HCT116 (cell line): ENCODE measurements at regions not wholly inside any gene's neighbourhood (a gene's known extent, or its start where the extent isn't known, plus 50 kb on each side); places are given as distances from the start of the nearest gene placed in this dataset.

Experiments used
- ATAC-seq: fragments of 200-7000 bp; cut with Tn5 transposase; 2 replicates; pipeline ENCODE4 v1.9.1; 2020; ENCODE audit warnings: mild to moderate bottlenecking, moderate library complexity
- BruUV-seq: library from RNA; stranded (reverse); fragments of 400-500 nt; replicated peaks from 2 replicates; lab custom pipeline; 2021; lab: Mats Ljungman, UMichigan
- CTCF ChIA-PET: fragments of 300-600 bp; sonication (Branson Sonifier 250); formaldehyde crosslinking; loops from one replicate; lab custom pipeline; 2021; ENCODE audit warnings: antibody characterized with exemption; lab: Charles Lee
- POLR2A ChIA-PET: fragments of 300-600, 350-600 bp; sonication (Branson Sonifier 250); formaldehyde crosslinking; loops from one replicate; lab custom pipeline; 2021; ENCODE audit warnings: antibody characterized with exemption; lab: Charles Lee
- RAD21 ChIA-PET, 2 experiments: fragments of 300-600 bp; sonication (Branson Sonifier 250); formaldehyde crosslinking; loops; one replicate each; lab custom pipeline; 2023; ENCODE audit warnings: low total read pairs in 2 of 2; ENCODE audit not compliant: uncharacterized antibody in 2 of 2, unreplicated experiment in 2 of 2, low non-redundant PET in 1 of 2; lab: Charles Lee
- DNase-seq: peaks from one replicate; pipeline ENCODE4 v3.0.0-alpha.2; 2010; ENCODE audit warnings: low read depth, low spot score
- H2AFZ ChIP-seq: fragments of 200-600 bp; shearing (Covaris generic), sonication (generic); 2 replicates; pipeline ENCODE4 v1.6.1; 2017; ENCODE audit warnings: low read depth, mixed run types, mixed read lengths, antibody characterized with exemption, low read length; ENCODE audit not compliant: poor library complexity, severe bottlenecking
- H3K27ac ChIP-seq: 2 replicates; pipeline ENCODE4 v1.5.1; 2012; ENCODE audit warnings: low read depth, low read length
- H3K27me3 ChIP-seq: fragments of 200-600 bp; sonication (generic); 2 replicates; pipeline ENCODE4 v1.6.1; 2016; ENCODE audit warnings: mixed run types, low read length, mixed read lengths; ENCODE audit not compliant: insufficient read depth
- H3K36me3 ChIP-seq, 2 experiments: fragments of 200-500 bp in 1 of 2; fragments of 200-600 bp in 1 of 2; sonication (Bioruptor generic) in 1 of 2; sonication (generic) in 1 of 2; 2 replicates each; pipeline versions ENCODE4 v1.5.1 to v1.6.1; 2014 to 2016; ENCODE audit warnings: low read length in 2 of 2, inconsistent platforms in 1 of 2, mixed read lengths in 1 of 2, mixed run types in 1 of 2; ENCODE audit not compliant: insufficient read depth in 2 of 2, control insufficient read depth in 1 of 2
- H3K4me1 ChIP-seq, 2 experiments: fragments of 200-600 bp in 1 of 2; sonication (generic) in 1 of 2; 2 replicates each; pipeline versions ENCODE4 v1.5.1 to v1.6.1; 2012 to 2017; ENCODE audit warnings: low read length in 2 of 2, inconsistent platforms in 1 of 2, mild to moderate bottlenecking in 1 of 2, mixed read lengths in 1 of 2, mixed run types in 1 of 2, moderate library complexity in 1 of 2; ENCODE audit not compliant: insufficient read depth in 2 of 2, control insufficient read depth in 1 of 2
- H3K4me2 ChIP-seq: fragments of 200-600 bp; sonication (generic); 2 replicates; pipeline ENCODE4 v1.6.1; 2017; ENCODE audit warnings: mixed run types, low read length, mixed read lengths
- H3K4me3 ChIP-seq, 2 experiments: fragments of 200-600 bp in 1 of 2; sonication (generic) in 1 of 2; replicated peaks in 1 of 2; 2 replicates each; pipeline ENCODE4 v1.5.1; 2011 to 2016; ENCODE audit warnings: low read length in 2 of 2, control low read depth in 1 of 2, low read depth in 1 of 2, mild to moderate bottlenecking in 1 of 2, mixed read lengths in 1 of 2, mixed run types in 1 of 2
- H3K79me2 ChIP-seq: fragments of 200-600 bp; sonication (generic); 2 replicates; pipeline ENCODE4 v1.6.1; 2017; ENCODE audit warnings: mild to moderate bottlenecking, mixed run types, low read length, moderate library complexity, mixed read lengths; ENCODE audit not compliant: insufficient read depth
- H3K9ac ChIP-seq: fragments of 200-600 bp; sonication (generic); 2 replicates; pipeline ENCODE4 v1.6.1; 2016; ENCODE audit warnings: low read length, mixed read lengths
- H3K9me2 ChIP-seq: fragments of 200-600 bp; sonication (generic), shearing (Covaris generic); 2 replicates; pipeline ENCODE4 v1.6.1; 2017; ENCODE audit warnings: mixed run types, mild to moderate bottlenecking, moderate library complexity; ENCODE audit not compliant: insufficient read depth
- H3K9me3 ChIP-seq, 2 experiments: fragments of 200-500 bp in 1 of 2; fragments of 200-600 bp in 1 of 2; sonication (Bioruptor generic) in 1 of 2; sonication (generic) in 1 of 2; 2 replicates each; pipeline ENCODE4 v1.6.1; 2014 to 2017; ENCODE audit warnings: low read length in 2 of 2, mixed read lengths in 2 of 2, inconsistent platforms in 1 of 2, low read depth in 1 of 2, mild to moderate bottlenecking in 1 of 2, mixed run types in 1 of 2, moderate library complexity in 1 of 2; ENCODE audit not compliant: control insufficient read depth in 1 of 2, insufficient read depth in 1 of 2
- H4K20me1 ChIP-seq: fragments of 200-600 bp; sonication (generic), shearing (Covaris generic); 2 replicates; pipeline ENCODE4 v1.6.1; 2017; ENCODE audit warnings: mixed run types, mild to moderate bottlenecking, moderate library complexity; ENCODE audit not compliant: insufficient read depth
- FOSL1 ChIP-seq: IDR thresholded peaks from 2 replicates; pipeline ENCODE4 v1.6.1; 2012; ENCODE audit warnings: low read depth
- JUND ChIP-seq: IDR thresholded peaks from 2 replicates; pipeline ENCODE4 v1.6.1; 2012
- POLR2AphosphoS5 ChIP-seq: IDR thresholded peaks from 2 replicates; pipeline ENCODE4 v1.6.1; 2011; ENCODE audit warnings: mild to moderate bottlenecking, low read depth, low read length, moderate library complexity
- SIN3A ChIP-seq: IDR thresholded peaks from 2 replicates; pipeline ENCODE4 v1.6.1; 2012; ENCODE audit warnings: low read depth
- SP1 ChIP-seq: IDR thresholded peaks from 2 replicates; pipeline ENCODE4 v1.6.1; 2012; ENCODE audit warnings: low read depth
- SRF ChIP-seq: IDR thresholded peaks from 2 replicates; pipeline ENCODE4 v1.6.1; 2012; ENCODE audit warnings: low read depth
- YY1 ChIP-seq: IDR thresholded peaks from 2 replicates; pipeline ENCODE4 v1.6.1; 2011; ENCODE audit warnings: low read length, low read depth, moderate library complexity, mild to moderate bottlenecking; ENCODE audit not compliant: insufficient replicate concordance; ENCODE audit errors: extremely low read depth
- ZNF274 ChIP-seq: fragments of 200-500 bp; sonication (Bioruptor generic); IDR thresholded peaks from 2 replicates; pipeline ENCODE4 v1.6.1; 2014; ENCODE audit warnings: mild to moderate bottlenecking, low read depth, low read length, inconsistent platforms
- intact Hi-C: fragments of 100-400 bp; cut with micrococcal nuclease; formaldehyde crosslinking; loops from 2 replicates; pipeline ENCODE4 v1.10.0; 2022
- TF ChIP-seq, protein P1 (sequence below): IDR thresholded peaks from 2 replicates; pipeline ENCODE4 v1.6.1; 2011; ENCODE audit warnings: mild to moderate bottlenecking, low read length, moderate library complexity; ENCODE audit not compliant: insufficient replicate concordance; ENCODE audit errors: extremely low read depth
- TF ChIP-seq, protein P2 (sequence below), 3 experiments: fragments of 200-600 bp in 1 of 3; sonication (generic) in 1 of 3; IDR thresholded peaks in 2 of 3; conservative IDR thresholded peaks in 1 of 3; 2 replicates each; pipeline ENCODE4 v1.5.1; 2012 to 2017; ENCODE audit warnings: low read depth in 2 of 3, low read length in 2 of 3, antibody characterized with exemption in 1 of 3, borderline replicate concordance in 1 of 3, control low read depth in 1 of 3, mild to moderate bottlenecking in 1 of 3, mixed read lengths in 1 of 3, mixed run types in 1 of 3, moderate library complexity in 1 of 3; ENCODE audit not compliant: insufficient read depth in 1 of 3
- TF ChIP-seq, protein P3 (sequence below): IDR thresholded peaks from 2 replicates; pipeline ENCODE4 v1.6.1; 2012
- TF ChIP-seq, protein P4 (sequence below): IDR thresholded peaks from 2 replicates; pipeline ENCODE4 v1.6.1; 2012

DNA sequence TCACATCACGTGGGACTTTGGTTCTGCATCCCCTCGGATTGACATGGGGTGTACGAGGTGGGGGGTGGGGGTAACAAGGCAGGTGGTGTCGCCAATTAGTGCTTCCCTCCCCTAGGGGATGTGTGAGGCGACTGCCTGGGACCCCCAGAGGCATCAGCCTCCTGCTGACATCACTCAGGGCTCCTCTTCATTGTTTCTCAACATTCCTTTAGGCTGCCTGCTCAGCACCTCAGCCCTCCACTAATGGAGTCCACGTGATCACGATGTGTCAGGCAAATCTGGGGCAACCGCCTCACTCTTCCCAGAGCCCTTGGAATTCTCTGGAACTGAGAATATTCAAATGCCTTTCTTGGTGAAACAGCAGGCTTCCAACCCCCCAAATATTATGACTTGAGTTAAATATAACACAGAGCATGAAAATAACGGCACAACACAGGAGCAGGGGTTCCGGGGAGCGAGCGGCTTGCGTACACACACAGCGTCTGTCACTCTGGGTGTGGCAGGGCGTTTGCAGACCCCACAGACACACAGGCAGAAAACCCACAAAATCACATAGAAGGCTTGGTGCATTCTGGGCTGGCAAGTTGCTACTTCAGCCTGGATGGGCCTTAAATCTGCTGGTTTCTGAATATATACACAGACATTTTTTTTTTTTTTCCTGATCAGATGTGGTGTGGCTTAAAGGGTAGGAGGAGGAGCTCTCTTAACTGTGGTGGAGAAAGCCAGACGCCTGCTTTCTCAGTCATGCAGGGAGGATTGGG is 170.1 kb upstream of the CADM1 start:
- no peaks in the 10 kb centered on the region for H3K4me1 ChIP-seq
- DNase-seq: no peak
- H3K9me3 ChIP-seq: peaks cover 0 to 3% of the 10 kb centered on the region in 2 experiments; a peak in 1 of 4 replicates
- no peaks in the 10 kb centered on the region for H3K36me3 ChIP-seq
- ChIA-PET CTCF (no interaction called here), RAD21 (no interaction called here), POLR2A (no interaction called here)
- H3K4me3 ChIP-seq: no peak overlapping the region
- H3K27ac ChIP-seq: no peak overlapping the region
- no peaks in the 10 kb centered on the region for H4K20me1 ChIP-seq
- no peaks in the 10 kb centered on the region for H3K27me3 ChIP-seq
- ATAC-seq: no peak
- no TSS peak for BruUV-seq
- H3K9ac ChIP-seq: no peak overlapping the region
- TF ChIP-seq, protein P1, sequence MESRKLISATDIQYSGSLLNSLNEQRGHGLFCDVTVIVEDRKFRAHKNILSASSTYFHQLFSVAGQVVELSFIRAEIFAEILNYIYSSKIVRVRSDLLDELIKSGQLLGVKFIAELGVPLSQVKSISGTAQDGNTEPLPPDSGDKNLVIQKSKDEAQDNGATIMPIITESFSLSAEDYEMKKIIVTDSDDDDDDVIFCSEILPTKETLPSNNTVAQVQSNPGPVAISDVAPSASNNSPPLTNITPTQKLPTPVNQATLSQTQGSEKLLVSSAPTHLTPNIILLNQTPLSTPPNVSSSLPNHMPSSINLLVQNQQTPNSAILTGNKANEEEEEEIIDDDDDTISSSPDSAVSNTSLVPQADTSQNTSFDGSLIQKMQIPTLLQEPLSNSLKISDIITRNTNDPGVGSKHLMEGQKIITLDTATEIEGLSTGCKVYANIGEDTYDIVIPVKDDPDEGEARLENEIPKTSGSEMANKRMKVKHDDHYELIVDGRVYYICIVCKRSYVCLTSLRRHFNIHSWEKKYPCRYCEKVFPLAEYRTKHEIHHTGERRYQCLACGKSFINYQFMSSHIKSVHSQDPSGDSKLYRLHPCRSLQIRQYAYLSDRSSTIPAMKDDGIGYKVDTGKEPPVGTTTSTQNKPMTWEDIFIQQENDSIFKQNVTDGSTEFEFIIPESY: no peak
- TF ChIP-seq, protein P2, sequence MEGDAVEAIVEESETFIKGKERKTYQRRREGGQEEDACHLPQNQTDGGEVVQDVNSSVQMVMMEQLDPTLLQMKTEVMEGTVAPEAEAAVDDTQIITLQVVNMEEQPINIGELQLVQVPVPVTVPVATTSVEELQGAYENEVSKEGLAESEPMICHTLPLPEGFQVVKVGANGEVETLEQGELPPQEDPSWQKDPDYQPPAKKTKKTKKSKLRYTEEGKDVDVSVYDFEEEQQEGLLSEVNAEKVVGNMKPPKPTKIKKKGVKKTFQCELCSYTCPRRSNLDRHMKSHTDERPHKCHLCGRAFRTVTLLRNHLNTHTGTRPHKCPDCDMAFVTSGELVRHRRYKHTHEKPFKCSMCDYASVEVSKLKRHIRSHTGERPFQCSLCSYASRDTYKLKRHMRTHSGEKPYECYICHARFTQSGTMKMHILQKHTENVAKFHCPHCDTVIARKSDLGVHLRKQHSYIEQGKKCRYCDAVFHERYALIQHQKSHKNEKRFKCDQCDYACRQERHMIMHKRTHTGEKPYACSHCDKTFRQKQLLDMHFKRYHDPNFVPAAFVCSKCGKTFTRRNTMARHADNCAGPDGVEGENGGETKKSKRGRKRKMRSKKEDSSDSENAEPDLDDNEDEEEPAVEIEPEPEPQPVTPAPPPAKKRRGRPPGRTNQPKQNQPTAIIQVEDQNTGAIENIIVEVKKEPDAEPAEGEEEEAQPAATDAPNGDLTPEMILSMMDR (IDR thresholded peaks at IDR 0.05 in 2 of 3, conservative IDR thresholded peaks at IDR 0.05 in 1 of 3; ENCODE audit: borderline replicate concordance in 1 of 3, insufficient read depth in 1 of 3, low read depth in 2 of 3, low read length in 2 of 3): no peak
- TF ChIP-seq YY1: no peak
- TF ChIP-seq ZNF274: no peak
- no peak for TF ChIP-seq POLR2AphosphoS5
- TF ChIP-seq, protein P3, sequence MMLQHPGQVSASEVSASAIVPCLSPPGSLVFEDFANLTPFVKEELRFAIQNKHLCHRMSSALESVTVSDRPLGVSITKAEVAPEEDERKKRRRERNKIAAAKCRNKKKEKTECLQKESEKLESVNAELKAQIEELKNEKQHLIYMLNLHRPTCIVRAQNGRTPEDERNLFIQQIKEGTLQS: no peak
- TF ChIP-seq SIN3A: no peak
- no peak for TF ChIP-seq SP1
- no peak for TF ChIP-seq JUND
- no peak for TF ChIP-seq FOSL1
- no peak for TF ChIP-seq SRF
- TF ChIP-seq, protein P4, sequence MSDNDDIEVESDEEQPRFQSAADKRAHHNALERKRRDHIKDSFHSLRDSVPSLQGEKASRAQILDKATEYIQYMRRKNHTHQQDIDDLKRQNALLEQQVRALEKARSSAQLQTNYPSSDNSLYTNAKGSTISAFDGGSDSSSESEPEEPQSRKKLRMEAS: no peak
- no peak overlapping the region for H3K4me2 ChIP-seq
- intact Hi-C loops: no loop called here
- no peaks in the 10 kb centered on the region for H3K9me2 ChIP-seq
- H3K79me2 ChIP-seq: no peaks in the 10 kb centered on the region
- no peak overlapping the region for H2AFZ ChIP-seq
